Dendritic cell treated with granulocyte-macrophage colony-stimulating factor and Interleukin-4, amounts not matched to agents 40 ng/mL and 50 ng/mL, for 4 days (primary cell): ENCODE measurements at regions not wholly inside any gene's neighbourhood (a gene's known extent, or its start where the extent isn't known, plus 50 kb on each side); places are given as distances from the start of the nearest gene placed in this dataset.

ENCODE experiments used
- H3K27ac Mint-ChIP-seq: one replicate; pipeline ENCODE4 v1.8.0; 2022; ENCODE audit warnings: mild to moderate bottlenecking, mixed read lengths
- H3K27me3 Mint-ChIP-seq: one replicate; pipeline ENCODE4 v1.8.0; 2022; ENCODE audit warnings: mild to moderate bottlenecking, mixed read lengths
- H3K36me3 Mint-ChIP-seq: one replicate; pipeline ENCODE4 v1.8.0; 2022; ENCODE audit warnings: low read depth, mixed read lengths
- H3K4me1 Mint-ChIP-seq: one replicate; pipeline ENCODE4 v1.8.0; 2022; ENCODE audit warnings: low read depth, mixed read lengths
- H3K4me3 Mint-ChIP-seq: one replicate; pipeline ENCODE4 v1.8.0; 2022; ENCODE audit warnings: mild to moderate bottlenecking, moderate library complexity, mixed read lengths
- H3K9me3 Mint-ChIP-seq: one replicate; pipeline ENCODE4 v1.8.0; 2022; ENCODE audit warnings: mixed read lengths
- intact Hi-C: fragments of 100-400 bp; cut with micrococcal nuclease; formaldehyde crosslinking; loops from one replicate; pipeline ENCODE4 v1.15.0; 2022

DNA sequence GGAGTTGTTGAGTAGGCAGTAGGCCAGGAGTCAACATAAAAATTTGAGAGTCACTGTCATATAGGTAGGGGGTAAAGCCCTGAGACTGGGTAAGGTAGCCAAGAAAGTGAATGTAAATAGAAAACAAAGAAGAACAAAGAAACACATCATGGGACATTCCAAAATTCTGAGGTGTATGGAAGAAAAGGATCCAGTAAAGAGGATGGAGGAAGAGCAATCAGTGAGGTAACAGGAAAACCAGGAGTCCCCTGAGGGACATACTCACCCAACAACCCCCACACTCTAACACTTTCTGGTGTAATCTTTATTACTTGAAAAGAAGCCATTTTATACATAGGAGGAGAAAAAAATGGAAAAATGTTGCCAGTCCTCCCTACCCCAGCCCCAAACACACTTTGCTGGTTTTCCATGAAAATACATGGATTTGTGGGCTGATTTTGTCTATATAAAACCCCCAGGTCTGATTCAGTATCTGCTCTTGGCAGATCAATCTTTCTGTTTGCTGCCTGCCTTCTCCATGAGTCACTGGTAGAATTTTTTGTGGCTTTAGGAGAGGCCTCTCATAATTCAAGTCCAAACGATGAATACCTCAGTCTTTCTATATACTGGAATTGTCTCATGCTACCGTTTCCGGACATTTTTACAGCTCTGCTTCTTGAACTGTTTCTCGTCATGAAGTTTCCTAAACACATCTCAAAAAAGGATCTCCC, 271.4 kb upstream of the MAN1A1 start:
- intact Hi-C loops: no loop called here
- no peaks in the 10 kb centered on the region for H3K4me1 Mint-ChIP-seq
- peaks cover 11% of the 10 kb centered on the region for H3K9me3 Mint-ChIP-seq
- H3K36me3 Mint-ChIP-seq: no peaks in the 10 kb centered on the region
- no peak overlapping the region for H3K27ac Mint-ChIP-seq
- no peaks in the 10 kb centered on the region for H3K27me3 Mint-ChIP-seq
- no peak overlapping the region for H3K4me3 Mint-ChIP-seq

DNA sequence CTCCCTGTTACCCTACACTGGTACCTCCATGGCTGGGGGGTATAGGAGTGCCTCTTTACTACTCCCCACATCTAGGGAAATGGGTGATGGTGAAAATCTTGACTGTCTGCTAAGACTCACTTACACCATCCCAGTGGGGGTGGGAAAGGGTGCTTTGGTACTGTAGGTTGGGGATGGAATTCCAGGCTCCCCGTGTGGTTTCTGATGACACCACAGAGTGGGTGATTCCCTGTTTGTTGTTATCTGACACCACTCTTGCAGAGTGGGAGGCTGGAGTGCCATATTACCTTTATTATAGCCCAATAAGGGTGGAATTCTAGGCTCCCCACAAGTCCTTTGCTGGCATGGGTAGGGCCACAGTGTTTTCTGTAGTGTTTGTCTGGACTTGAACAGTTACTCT, 264.6 kb upstream of the MAN1A1 start:
- H3K4me1 Mint-ChIP-seq: peaks cover 6% of the 10 kb centered on the region

GRCh38 chr6:119612911-119613381, 263.4 kb upstream of the MAN1A1 start:
- Mint-ChIP-seq H3K9me3 (no peaks in the 10 kb centered on the region), H3K36me3 (no peaks in the 10 kb centered on the region), H3K27ac (no peak overlapping the region), H3K4me3 (no peak overlapping the region), H3K4me1 (peaks cover 6% of the 10 kb centered on the region), H3K27me3 (no peaks in the 10 kb centered on the region)
- intact Hi-C loops: no loop called here

More for the DNA sequence above, 264.6 kb upstream of the MAN1A1 start:
- Mint-ChIP-seq H3K27ac (no peak overlapping the region), H3K9me3 (no peaks in the 10 kb centered on the region), H3K27me3 (no peaks in the 10 kb centered on the region), H3K4me3 (no peak overlapping the region), H3K36me3 (no peaks in the 10 kb centered on the region)
- intact Hi-C loops: no loop called here

- H3K27ac Mint-ChIP-seq: no peak overlapping the region
- H3K9me3 Mint-ChIP-seq: no peaks in the 10 kb centered on the region
- no peaks in the 10 kb centered on the region for H3K27me3 Mint-ChIP-seq
- H3K4me3 Mint-ChIP-seq: no peak overlapping the region
- H3K36me3 Mint-ChIP-seq: no peaks in the 10 kb centered on the region
- intact Hi-C loops: no loop called here
- peaks cover 6% of the 10 kb centered on the region for H3K4me1 Mint-ChIP-seq
Measured at GRCh38 chr6:119612176-119612891, 262.8 kb upstream of the MAN1A1 start.

GRCh38 chr6:119610754-119611153, 261.2 kb upstream of the MAN1A1 start:
- no peak overlapping the region for H3K4me3 Mint-ChIP-seq
- H3K27me3 Mint-ChIP-seq: no peaks in the 10 kb centered on the region
- intact Hi-C loops: no loop called here
- no peak overlapping the region for H3K27ac Mint-ChIP-seq
- no peaks in the 10 kb centered on the region for H3K36me3 Mint-ChIP-seq
- H3K4me1 Mint-ChIP-seq: peaks cover 6% of the 10 kb centered on the region
- H3K9me3 Mint-ChIP-seq: no peaks in the 10 kb centered on the region

DNA sequence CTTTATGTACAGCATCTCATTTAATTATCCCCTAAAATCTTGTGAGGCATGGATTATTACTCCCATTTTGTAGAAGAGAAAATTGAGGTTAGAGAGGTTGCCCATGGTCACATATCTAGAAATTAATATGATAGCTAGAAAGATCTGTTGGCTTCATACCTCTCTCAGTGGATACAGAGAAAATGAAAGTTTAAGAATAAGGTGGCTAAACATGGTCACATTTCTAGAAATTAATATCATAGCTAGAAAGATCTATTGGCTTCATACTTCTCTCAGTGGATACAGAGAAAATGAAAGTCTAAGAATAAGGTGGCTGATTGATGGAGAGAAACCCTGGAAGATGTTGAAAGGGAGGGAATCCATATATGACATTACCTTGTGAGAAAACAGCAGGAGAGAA, 260.7 kb upstream of the MAN1A1 start:
- H3K4me3 Mint-ChIP-seq: no peak overlapping the region
- intact Hi-C loops: no loop called here
- H3K36me3 Mint-ChIP-seq: no peaks in the 10 kb centered on the region
- peaks cover 6% of the 10 kb centered on the region for H3K4me1 Mint-ChIP-seq
- H3K27ac Mint-ChIP-seq: no peak overlapping the region
- H3K27me3 Mint-ChIP-seq: no peaks in the 10 kb centered on the region
- no peaks in the 10 kb centered on the region for H3K9me3 Mint-ChIP-seq

GRCh38 chr6:119609865-119610264, 260.3 kb upstream of the MAN1A1 start:
- Mint-ChIP-seq H3K4me3 (no peak overlapping the region), H3K9me3 (no peaks in the 10 kb centered on the region), H3K27ac (no peak overlapping the region), H3K36me3 (no peaks in the 10 kb centered on the region), H3K4me1 (peaks cover 6% of the 10 kb centered on the region), H3K27me3 (no peaks in the 10 kb centered on the region)
- intact Hi-C loops: no loop called here

- Mint-ChIP-seq H3K4me1 (peaks cover 6% of the 10 kb centered on the region), H3K4me3 (no peak overlapping the region), H3K27ac (no peak overlapping the region), H3K9me3 (no peaks in the 10 kb centered on the region), H3K27me3 (no peaks in the 10 kb centered on the region), H3K36me3 (no peaks in the 10 kb centered on the region)
- intact Hi-C loops: no loop called here
Measured at GRCh38 chr6:119608994-119609393, 259.4 kb upstream of the MAN1A1 start.

DNA sequence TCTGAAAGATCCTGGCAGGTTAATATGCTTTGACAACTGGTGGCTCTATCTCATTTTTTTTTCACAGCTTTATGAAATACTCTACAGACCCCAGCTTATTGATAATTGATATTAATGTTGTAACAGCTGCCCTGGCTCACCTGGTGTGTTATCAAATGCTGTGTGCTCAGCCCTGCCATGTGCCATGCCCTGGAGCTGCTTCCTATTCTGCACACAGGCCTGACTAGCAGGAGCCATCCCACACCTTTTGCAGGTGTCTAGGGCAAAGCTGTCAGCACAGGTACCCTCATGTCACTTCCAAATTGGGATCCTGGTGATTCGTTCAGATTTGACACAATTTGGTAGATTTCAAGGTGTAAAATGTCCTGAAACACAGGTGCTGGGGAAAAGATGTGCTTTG, 254.6 kb upstream of the MAN1A1 start:
- intact Hi-C loops: no loop called here
- no peaks in the 10 kb centered on the region for H3K27me3 Mint-ChIP-seq
- H3K27ac Mint-ChIP-seq: no peak overlapping the region
- H3K9me3 Mint-ChIP-seq: no peaks in the 10 kb centered on the region
- H3K36me3 Mint-ChIP-seq: no peaks in the 10 kb centered on the region
- no peak overlapping the region for H3K4me3 Mint-ChIP-seq
- H3K4me1 Mint-ChIP-seq: no peaks in the 10 kb centered on the region

DNA sequence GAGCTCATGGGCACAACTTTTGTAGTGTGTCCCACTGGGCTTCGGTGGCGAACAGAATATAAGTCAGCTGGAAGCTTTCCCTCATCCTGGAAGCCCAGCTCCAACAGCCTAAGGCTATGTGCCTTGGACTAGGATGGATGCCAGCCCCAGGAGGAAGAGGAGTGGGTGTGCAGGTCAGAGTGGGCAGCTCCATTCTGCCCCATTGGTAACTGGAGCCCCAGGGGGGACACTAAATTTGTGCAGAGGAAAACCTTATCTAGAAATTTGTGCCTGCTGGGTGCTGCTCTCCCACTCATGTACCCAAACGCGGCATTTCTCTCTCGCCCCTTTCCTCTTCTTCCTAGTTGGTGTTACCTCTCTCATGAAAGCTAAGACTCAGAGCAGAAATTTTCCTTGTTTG, 253.9 kb upstream of the MAN1A1 start:
- Mint-ChIP-seq H3K36me3 (no peaks in the 10 kb centered on the region), H3K4me3 (no peak overlapping the region), H3K27me3 (no peaks in the 10 kb centered on the region), H3K27ac (no peak overlapping the region), H3K9me3 (no peaks in the 10 kb centered on the region), H3K4me1 (no peaks in the 10 kb centered on the region)
- intact Hi-C loops: no loop called here

DNA sequence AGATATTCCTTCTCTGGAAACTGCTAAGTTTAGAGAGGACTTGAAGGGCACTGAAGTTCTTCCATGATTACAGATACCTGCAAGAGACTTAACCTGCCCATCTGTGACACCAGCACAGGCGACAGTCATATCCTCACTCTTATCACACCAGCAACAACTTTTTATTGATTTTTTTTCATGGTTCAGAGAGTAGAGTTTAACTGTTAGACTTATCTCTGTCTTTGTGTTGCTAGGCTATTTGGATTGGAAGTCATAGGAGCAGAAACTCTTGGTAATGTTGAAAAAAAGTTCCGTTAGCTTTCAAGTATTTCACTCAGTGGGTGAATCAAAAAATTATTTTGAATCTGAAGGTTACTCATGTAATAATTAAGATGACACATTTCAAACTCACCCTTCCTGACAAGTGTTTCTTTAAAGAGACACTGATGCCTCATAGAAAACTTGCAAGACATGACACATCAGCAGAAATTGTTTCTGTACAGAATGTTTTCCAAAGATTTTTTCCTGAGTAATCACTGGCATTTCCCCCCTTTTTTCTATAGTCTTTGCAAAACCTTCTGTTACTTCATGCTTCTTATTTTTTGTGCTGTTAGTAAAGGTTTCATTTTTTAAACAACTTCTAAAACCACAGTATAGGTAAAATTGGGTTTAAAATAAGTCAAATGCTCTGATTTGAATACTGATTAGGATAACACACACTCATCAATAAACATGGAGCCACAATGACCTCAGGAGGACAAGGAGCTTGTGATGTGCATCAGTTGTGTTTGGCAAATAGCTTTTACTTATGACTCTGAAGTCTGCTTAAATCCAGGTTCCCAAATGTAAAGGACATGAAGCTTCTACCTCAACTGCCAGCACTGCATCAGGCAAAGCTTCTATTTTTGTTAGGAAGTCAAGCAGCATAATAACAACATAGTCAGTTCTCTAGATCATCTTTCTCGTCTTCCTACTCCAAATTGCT, 252.9 kb upstream of the MAN1A1 start:
- Mint-ChIP-seq H3K36me3 (no peaks in the 10 kb centered on the region), H3K4me3 (no peak overlapping the region), H3K4me1 (no peaks in the 10 kb centered on the region), H3K27me3 (no peaks in the 10 kb centered on the region), H3K9me3 (no peaks in the 10 kb centered on the region), H3K27ac (no peak overlapping the region)
- intact Hi-C loops: no loop called here

DNA sequence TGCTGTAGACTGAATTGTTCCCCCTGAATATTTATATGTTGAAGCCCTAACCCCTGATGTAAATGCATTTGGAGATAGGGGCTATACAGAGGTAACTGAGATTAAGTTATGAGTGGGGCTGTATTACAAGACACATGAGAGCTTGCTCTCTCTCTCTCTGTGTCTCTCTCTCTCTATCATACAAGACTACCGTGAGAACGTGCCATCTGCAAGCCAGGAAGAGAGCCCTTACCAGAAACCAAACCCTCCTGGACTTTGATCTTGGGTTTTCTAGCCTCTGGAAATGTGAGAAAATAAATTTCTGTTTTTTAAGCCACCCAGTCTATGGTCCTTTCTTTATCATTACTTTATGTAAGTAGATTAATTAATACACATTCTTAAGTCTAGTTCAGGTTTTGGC, 249.3 kb upstream of the MAN1A1 start:
- intact Hi-C loops: no loop called here
- no peaks in the 10 kb centered on the region for H3K4me1 Mint-ChIP-seq
- H3K27ac Mint-ChIP-seq: no peak overlapping the region

DNA sequence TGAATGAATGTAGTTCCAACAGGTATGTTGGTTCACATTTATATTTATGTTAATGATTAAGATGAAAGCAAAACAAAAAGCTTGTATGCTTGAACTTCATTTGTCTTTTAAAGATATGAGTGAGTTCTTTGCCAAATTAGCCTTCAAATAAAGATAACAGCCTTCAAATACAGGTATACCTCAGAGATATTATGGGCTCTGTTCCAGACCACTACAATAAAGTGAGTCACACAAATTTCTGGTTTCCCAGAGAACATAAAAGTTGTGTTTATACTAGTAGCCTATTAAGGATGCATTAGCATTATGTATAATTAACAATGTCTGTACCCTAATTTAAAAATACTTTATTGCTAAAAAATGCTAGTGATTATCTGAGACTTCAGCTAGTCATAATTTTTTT, 245.3 kb upstream of the MAN1A1 start:
- Mint-ChIP-seq H3K4me3 (no peak overlapping the region), H3K36me3 (no peaks in the 10 kb centered on the region), H3K9me3 (no peaks in the 10 kb centered on the region), H3K27me3 (no peaks in the 10 kb centered on the region), H3K4me1 (no peaks in the 10 kb centered on the region), H3K27ac (no peak overlapping the region)
- intact Hi-C loops: no loop called here

More for the DNA sequence above, 249.3 kb upstream of the MAN1A1 start:
- Mint-ChIP-seq H3K36me3 (no peaks in the 10 kb centered on the region), H3K9me3 (no peaks in the 10 kb centered on the region), H3K27me3 (no peaks in the 10 kb centered on the region), H3K4me3 (no peak overlapping the region)

- H3K27me3 Mint-ChIP-seq: no peaks in the 10 kb centered on the region
- intact Hi-C loops: no loop called here
- H3K9me3 Mint-ChIP-seq: no peaks in the 10 kb centered on the region
- no peaks in the 10 kb centered on the region for H3K36me3 Mint-ChIP-seq
- peaks cover 6% of the 10 kb centered on the region for H3K4me1 Mint-ChIP-seq
- H3K27ac Mint-ChIP-seq: no peak overlapping the region
- no peak overlapping the region for H3K4me3 Mint-ChIP-seq
Measured at GRCh38 chr6:119591235-119591634, 241.7 kb upstream of the MAN1A1 start.
